GM12872 (cell line): ENCODE measurements at regions not wholly inside any gene's neighbourhood (a gene's known extent, or its start where the extent isn't known, plus 50 kb on each side); places are given as distances from the start of the nearest gene placed in this dataset.

Experiments
- CTCF ChIP-seq: IDR thresholded peaks from 3 replicates; pipeline ENCODE4 v1.5.1; 2011; ENCODE audit warnings: low read depth, mild to moderate bottlenecking, low read length, moderate library complexity; ENCODE audit not compliant: insufficient read depth

- no peak for TF ChIP-seq CTCF
Observed at GRCh38 chr10:78164702-78165101, 131.0 kb downstream of the RPS24 start.

GRCh38 chr10:78165172-78165571, 131.5 kb downstream of the RPS24 start:
- no peak for TF ChIP-seq CTCF

- no peak for TF ChIP-seq CTCF
Observed at GRCh38 chr10:78165617-78166016, 132.0 kb downstream of the RPS24 start.

GRCh38 chr10:78166261-78166660, 132.6 kb downstream of the RPS24 start:
- no peak for TF ChIP-seq CTCF

GRCh38 chr10:78169214-78169613, 135.6 kb downstream of the RPS24 start:
- TF ChIP-seq CTCF, result no peak

- TF ChIP-seq CTCF, result no peak
Observed at GRCh38 chr10:78170026-78170475, 136.4 kb downstream of the RPS24 start.

GRCh38 chr10:78171633-78172400, 138.2 kb downstream of the RPS24 start:
- TF ChIP-seq CTCF, result no peak
